Natural killer cell (primary cell): ENCODE measurements at regions not wholly inside any gene's neighbourhood (a gene's known extent, or its start where the extent isn't known, plus 50 kb on each side); places are given as distances from the start of the nearest gene placed in this dataset.
"Not testable (repeated sequence)": the region's sequence is repeated elsewhere in the genome, so short reads cannot be mapped to it uniquely, and the experiment has no call there.

Source experiments
- ATAC-seq, 3 donors: fragments of 150-1000 bp in 2 of 3; fragments of 200-7000 bp in 1 of 3; cut with Tn5 transposase; 1 replicate in 1 of 3; 2 replicates in 2 of 3; pipeline ENCODE4 v1.10.0; 2021; ENCODE audit warnings: mild to moderate bottlenecking in 2 of 3, moderate library complexity in 2 of 3
- DNase-seq, 2 donors: peaks; one replicate each; pipeline versions ENCODE4 v3.0.0 to v3.0.0-alpha.2; 2013 to 2021; ENCODE audit warnings: mixed read lengths in 1 of 2
- H3K27ac ChIP-seq: one replicate; pipeline ENCODE4 v1.5.1; 2013; ENCODE audit warnings: mild to moderate bottlenecking, low read length
- H3K27me3 ChIP-seq: one replicate; pipeline ENCODE4 v1.6.1; 2013; ENCODE audit warnings: low read length; ENCODE audit not compliant: control insufficient read depth, insufficient read depth
- H3K36me3 ChIP-seq: one replicate; pipeline ENCODE4 v1.6.1; 2013; ENCODE audit warnings: low read length; ENCODE audit not compliant: control insufficient read depth, insufficient read depth
- H3K4me1 ChIP-seq: one replicate; pipeline ENCODE4 v1.6.1; 2013; ENCODE audit warnings: low read length; ENCODE audit not compliant: control insufficient read depth, insufficient read depth
- H3K4me3 ChIP-seq: one replicate; pipeline ENCODE4 v1.5.1; 2013; ENCODE audit warnings: low read length
- H3K9me3 ChIP-seq: one replicate; pipeline ENCODE4 v1.6.1; 2013; ENCODE audit warnings: low read length; ENCODE audit not compliant: control insufficient read depth, insufficient read depth
- H3K27ac Mint-ChIP-seq, 2 donors: one replicate each; pipeline ENCODE4 v1.8.0; 2022; ENCODE audit warnings: mild to moderate bottlenecking in 2 of 2, mixed read lengths in 2 of 2, moderate library complexity in 1 of 2
- H3K27me3 Mint-ChIP-seq, 2 donors: one replicate each; pipeline ENCODE4 v1.8.0; 2022; ENCODE audit warnings: low read depth in 2 of 2, mixed read lengths in 2 of 2
- H3K36me3 Mint-ChIP-seq: one replicate; pipeline ENCODE4 v1.8.0; 2022; ENCODE audit warnings: mixed read lengths
- H3K4me1 Mint-ChIP-seq, 2 donors: one replicate each; pipeline ENCODE4 v1.8.0; 2022; ENCODE audit warnings: mixed read lengths in 2 of 2
- H3K4me3 Mint-ChIP-seq: one replicate; pipeline ENCODE4 v1.8.0; 2022; ENCODE audit warnings: mild to moderate bottlenecking, moderate library complexity, mixed read lengths
- H3K9me3 Mint-ChIP-seq, 2 donors: one replicate each; pipeline ENCODE4 v1.8.0; 2022; ENCODE audit warnings: mixed read lengths in 2 of 2
- CTCF ChIP-seq: fragments of 200-600 bp; IDR thresholded peaks from one replicate; pipeline ENCODE4 v1.8.0; 2022; ENCODE audit warnings: antibody characterized with exemption
- WGBS: methylation state at CpG from one replicate; pipeline ENCODE4 v1.1.7; 2013; ENCODE audit warnings: missing lambda C conversion rate; ENCODE audit not compliant: insufficient coverage; 5-methylcytosine and 5-hydroxymethylcytosine counted together
- intact Hi-C: fragments of 100-400 bp; cut with micrococcal nuclease; formaldehyde crosslinking; loops from one replicate; pipeline ENCODE4 v1.14.2; 2022

GRCh38 chrX:118231464-118231863, 114.4 kb upstream of the WDR44 start:
- Mint-ChIP-seq H3K27ac (no peak overlapping the region), H3K4me3 (no peak overlapping the region), H3K27me3 (peaks cover 2 to 24% of the 10 kb centered on the region in 2 donors), H3K36me3 (no peaks in the 10 kb centered on the region), H3K9me3 (no peaks in the 10 kb centered on the region), H3K4me1 (no peaks in the 10 kb centered on the region)
- no peak for TF ChIP-seq CTCF
- no peak overlapping the region for H3K4me3 ChIP-seq
- intact Hi-C loops: no loop called here
- no peaks in the 10 kb centered on the region for H3K36me3 ChIP-seq
- no peak overlapping the region for H3K27ac ChIP-seq
- DNase-seq (no peak), ATAC-seq (no peak)
- no peaks in the 10 kb centered on the region for H3K9me3 ChIP-seq
- no peaks in the 10 kb centered on the region for H3K27me3 ChIP-seq
- no peaks in the 10 kb centered on the region for H3K4me1 ChIP-seq

GRCh38 chrX:118239178-118239870, 106.6 kb upstream of the WDR44 start:
- intact Hi-C loops: no loop called here
- Mint-ChIP-seq H3K9me3 (no peaks in the 10 kb centered on the region), H3K27me3 (peaks cover 7 to 10% of the 10 kb centered on the region in 2 donors), H3K4me1 (no peaks in the 10 kb centered on the region), H3K27ac (no peak overlapping the region), H3K4me3 (no peak overlapping the region), H3K36me3 (no peaks in the 10 kb centered on the region)
- no peak for ATAC-seq
- Histone ChIP-seq H3K36me3 (no peaks in the 10 kb centered on the region), H3K4me3 (no peak overlapping the region), H3K9me3 (no peaks in the 10 kb centered on the region), H3K27me3 (no peaks in the 10 kb centered on the region), H3K27ac (no peak overlapping the region), H3K4me1 (no peaks in the 10 kb centered on the region)
- no peak for TF ChIP-seq CTCF
- WGBS: no CpG with 5 or more reads among the region's 2 CpGs
- no peak for DNase-seq

- Histone ChIP-seq H3K27ac (no peak overlapping the region), H3K4me1 (no peaks in the 10 kb centered on the region), H3K9me3 (no peaks in the 10 kb centered on the region), H3K36me3 (no peaks in the 10 kb centered on the region), H3K27me3 (no peaks in the 10 kb centered on the region), H3K4me3 (no peak overlapping the region)
- no peak for TF ChIP-seq CTCF
- DNase-seq (no peak), ATAC-seq (no peak)
- H3K27ac Mint-ChIP-seq: no peak overlapping the region
- no peaks in the 10 kb centered on the region for H3K36me3 Mint-ChIP-seq
- 89% methylated on average over 5 of the region's 6 CpGs for WGBS
- intact Hi-C loops: no loop called here
- H3K9me3 Mint-ChIP-seq: no peaks in the 10 kb centered on the region
- H3K27me3 Mint-ChIP-seq: peaks cover 7 to 15% of the 10 kb centered on the region in 2 donors
- H3K4me3 Mint-ChIP-seq: no peak overlapping the region
- no peaks in the 10 kb centered on the region for H3K4me1 Mint-ChIP-seq
Measured at GRCh38 chrX:118239913-118240698, 105.8 kb upstream of the WDR44 start.

- H3K9me3 ChIP-seq, H3K27me3 ChIP-seq, H3K27ac Mint-ChIP-seq, intact Hi-C loops, H3K4me3 ChIP-seq, H3K36me3 ChIP-seq, DNase-seq, H3K4me3 Mint-ChIP-seq, H3K4me1 ChIP-seq, H3K27ac ChIP-seq, H3K4me1 Mint-ChIP-seq, H3K27me3 Mint-ChIP-seq, H3K36me3 Mint-ChIP-seq, ATAC-seq, H3K9me3 Mint-ChIP-seq: not testable (repeated sequence)
- WGBS: no CpG with 5 or more reads among the region's 2 CpGs
Measured at GRCh38 chrX:118246961-118247360, 98.9 kb upstream of the WDR44 start.
